Activated naive CD8-positive, alpha-beta T cell treated with anti-CD3 and anti-CD28 coated beads, Interleukin-2, amount 50 U/mL, for 24 hours (primary cell): ENCODE measurements at regions not wholly inside any gene's neighbourhood (a gene's known extent, or its start where the extent isn't known, plus 50 kb on each side); places are given as distances from the start of the nearest gene placed in this dataset.

Source experiments
- ATAC-seq: fragments of 150-1000 bp; cut with Tn5 transposase; one replicate; pipeline ENCODE4 v1.10.0; 2021
- DNase-seq: peaks from one replicate; pipeline ENCODE4 v3.0.0; 2021
- H3K27ac Mint-ChIP-seq: one replicate; pipeline ENCODE4 v1.8.0; 2021; ENCODE audit warnings: mild to moderate bottlenecking, mixed read lengths
- H3K27me3 Mint-ChIP-seq: one replicate; pipeline ENCODE4 v1.8.0; 2021; ENCODE audit warnings: mixed read lengths
- H3K36me3 Mint-ChIP-seq: one replicate; pipeline ENCODE4 v1.8.0; 2021; ENCODE audit warnings: low read depth, mixed read lengths
- H3K4me1 Mint-ChIP-seq: one replicate; pipeline ENCODE4 v1.8.0; 2021; ENCODE audit warnings: mixed read lengths
- H3K4me3 Mint-ChIP-seq: one replicate; pipeline ENCODE4 v1.8.0; 2021; ENCODE audit warnings: mild to moderate bottlenecking, moderate library complexity, mixed read lengths
- H3K9me3 Mint-ChIP-seq: one replicate; pipeline ENCODE4 v1.8.0; 2021; ENCODE audit warnings: mixed read lengths

- H3K4me1 Mint-ChIP-seq: no peaks in the 10 kb centered on the region
- no peak for DNase-seq
- ATAC-seq: no peak
- H3K4me3 Mint-ChIP-seq: no peak overlapping the region
- peaks cover 15% of the 10 kb centered on the region for H3K9me3 Mint-ChIP-seq
- H3K27me3 Mint-ChIP-seq: peaks cover 21% of the 10 kb centered on the region
- no peak overlapping the region for H3K27ac Mint-ChIP-seq
- peaks cover 2% of the 10 kb centered on the region for H3K36me3 Mint-ChIP-seq
Measured at GRCh38 chr2:240227538-240228428, 87.3 kb upstream of the OTOS start.

GRCh38 chr2:240229005-240229404 lies 88.5 kb upstream of the OTOS start:
- Mint-ChIP-seq H3K36me3 (peaks cover 2% of the 10 kb centered on the region), H3K9me3 (peaks cover 15% of the 10 kb centered on the region), H3K27me3 (peaks cover 17% of the 10 kb centered on the region), H3K27ac (no peak overlapping the region), H3K4me1 (peaks cover 2% of the 10 kb centered on the region), H3K4me3 (no peak overlapping the region)
- DNase-seq (no peak), ATAC-seq (no peak)

- Mint-ChIP-seq H3K36me3 (peaks cover 2% of the 10 kb centered on the region), H3K27ac (no peak overlapping the region), H3K9me3 (peaks cover 15% of the 10 kb centered on the region)
Measured at GRCh38 chr2:240229603-240230235, 89.3 kb upstream of the OTOS start.

GRCh38 chr2:240230291-240230931 lies 90.0 kb upstream of the OTOS start:
- ATAC-seq (no peak), DNase-seq (no peak)
- H3K36me3 Mint-ChIP-seq: peaks cover 2% of the 10 kb centered on the region
- H3K27me3 Mint-ChIP-seq: peaks cover 12% of the 10 kb centered on the region
- H3K27ac Mint-ChIP-seq: no peak overlapping the region
- H3K9me3 Mint-ChIP-seq: peaks cover 15% of the 10 kb centered on the region
- peaks cover 4% of the 10 kb centered on the region for H3K4me1 Mint-ChIP-seq
- no peak overlapping the region for H3K4me3 Mint-ChIP-seq

More at GRCh38 chr2:240229603-240230235, 89.3 kb upstream of the OTOS start:
- ATAC-seq: no peak
- Mint-ChIP-seq H3K4me1 (peaks cover 2% of the 10 kb centered on the region), H3K4me3 (no peak overlapping the region), H3K27me3 (peaks cover 13% of the 10 kb centered on the region)
- no peak for DNase-seq

- Mint-ChIP-seq H3K36me3 (peaks cover 2% of the 10 kb centered on the region), H3K27ac (no peak overlapping the region), H3K9me3 (peaks cover 15% of the 10 kb centered on the region), H3K4me3 (no peak overlapping the region), H3K4me1 (peaks cover 4% of the 10 kb centered on the region), H3K27me3 (peaks cover 10% of the 10 kb centered on the region)
- no peak for ATAC-seq
- DNase-seq: no peak
Measured at GRCh38 chr2:240231838-240232244, 91.4 kb upstream of the OTOS start.

- Mint-ChIP-seq H3K27ac (no peak overlapping the region), H3K36me3 (peaks cover 2% of the 10 kb centered on the region), H3K9me3 (peaks cover 15% of the 10 kb centered on the region), H3K4me3 (no peak overlapping the region), H3K27me3 (peaks cover 10% of the 10 kb centered on the region), H3K4me1 (peaks cover 4% of the 10 kb centered on the region)
- DNase-seq (no peak), ATAC-seq (no peak)
Measured at GRCh38 chr2:240232264-240232915, 91.9 kb upstream of the OTOS start.

GRCh38 chr2:240232961-240233884 lies 92.8 kb upstream of the OTOS start:
- Mint-ChIP-seq H3K36me3 (peaks cover 2% of the 10 kb centered on the region), H3K9me3 (peaks cover 15% of the 10 kb centered on the region), H3K27me3 (peaks cover 10% of the 10 kb centered on the region), H3K4me3 (no peak overlapping the region), H3K27ac (no peak overlapping the region), H3K4me1 (peaks cover 4% of the 10 kb centered on the region)
- ATAC-seq (peak; percentile 57), DNase-seq (peak; percentile 81)

GRCh38 chr2:240233885-240234502 lies 93.5 kb upstream of the OTOS start:
- DNase-seq: no peak
- H3K4me1 Mint-ChIP-seq: peaks cover 4% of the 10 kb centered on the region
- peaks cover 10% of the 10 kb centered on the region for H3K27me3 Mint-ChIP-seq
- H3K27ac Mint-ChIP-seq: no peak overlapping the region
- ATAC-seq: no peak
- no peak overlapping the region for H3K4me3 Mint-ChIP-seq
- H3K36me3 Mint-ChIP-seq: no peaks in the 10 kb centered on the region
- H3K9me3 Mint-ChIP-seq: peaks cover 8% of the 10 kb centered on the region

GRCh38 chr2:240234503-240234951 lies 94.1 kb upstream of the OTOS start:
- H3K27ac Mint-ChIP-seq: no peak overlapping the region
- H3K36me3 Mint-ChIP-seq: no peaks in the 10 kb centered on the region
- H3K4me1 Mint-ChIP-seq: peaks cover 4% of the 10 kb centered on the region
- peaks cover 3% of the 10 kb centered on the region for H3K9me3 Mint-ChIP-seq
- no peak overlapping the region for H3K4me3 Mint-ChIP-seq
- H3K27me3 Mint-ChIP-seq: peaks cover 15% of the 10 kb centered on the region
- no peak for ATAC-seq
- no peak for DNase-seq

- peaks cover 4% of the 10 kb centered on the region for H3K4me1 Mint-ChIP-seq
Measured at GRCh38 chr2:240235149-240235803, 94.8 kb upstream of the OTOS start.

GRCh38 chr2:240235811-240236210 lies 95.4 kb upstream of the OTOS start:
- no peak for ATAC-seq
- peaks cover 11% of the 10 kb centered on the region for H3K27me3 Mint-ChIP-seq
- no peaks in the 10 kb centered on the region for H3K36me3 Mint-ChIP-seq
- no peak for DNase-seq
- H3K27ac Mint-ChIP-seq: no peak overlapping the region
- no peak overlapping the region for H3K4me3 Mint-ChIP-seq
- H3K9me3 Mint-ChIP-seq: no peaks in the 10 kb centered on the region
- peaks cover 4% of the 10 kb centered on the region for H3K4me1 Mint-ChIP-seq

More at GRCh38 chr2:240235149-240235803, 94.8 kb upstream of the OTOS start:
- no peak for ATAC-seq
- no peak for DNase-seq
- Mint-ChIP-seq H3K36me3 (no peaks in the 10 kb centered on the region), H3K27me3 (peaks cover 11% of the 10 kb centered on the region), H3K9me3 (no peaks in the 10 kb centered on the region), H3K4me3 (no peak overlapping the region), H3K27ac (no peak overlapping the region)

- ATAC-seq (no peak), DNase-seq (no peak)
- Mint-ChIP-seq H3K27ac (no peak overlapping the region), H3K36me3 (no peaks in the 10 kb centered on the region), H3K27me3 (peaks cover 9% of the 10 kb centered on the region), H3K4me3 (no peak overlapping the region), H3K9me3 (no peaks in the 10 kb centered on the region), H3K4me1 (peaks cover 4% of the 10 kb centered on the region)
Measured at GRCh38 chr2:240236217-240237111, 96.0 kb upstream of the OTOS start.
